Neural progenitor cell (in vitro differentiated cells): ENCODE measurements at regions not wholly inside any gene's neighbourhood (a gene's known extent, or its start where the extent isn't known, plus 50 kb on each side); places are given as distances from the start of the nearest gene placed in this dataset.

Experiments used
- EZH2phosphoT487 ChIP-seq: fragments of 200-600 bp; sonication (generic); IDR thresholded peaks from 2 replicates; pipeline ENCODE4 v1.6.1; 2017; ENCODE audit warnings: antibody characterized with exemption
- TF ChIP-seq, protein P1 (sequence below): fragments of 200-600 bp; sonication (generic); IDR thresholded peaks from 2 replicates; pipeline ENCODE4 v1.5.1; 2017; ENCODE audit warnings: antibody characterized with exemption, mild to moderate bottlenecking

DNA sequence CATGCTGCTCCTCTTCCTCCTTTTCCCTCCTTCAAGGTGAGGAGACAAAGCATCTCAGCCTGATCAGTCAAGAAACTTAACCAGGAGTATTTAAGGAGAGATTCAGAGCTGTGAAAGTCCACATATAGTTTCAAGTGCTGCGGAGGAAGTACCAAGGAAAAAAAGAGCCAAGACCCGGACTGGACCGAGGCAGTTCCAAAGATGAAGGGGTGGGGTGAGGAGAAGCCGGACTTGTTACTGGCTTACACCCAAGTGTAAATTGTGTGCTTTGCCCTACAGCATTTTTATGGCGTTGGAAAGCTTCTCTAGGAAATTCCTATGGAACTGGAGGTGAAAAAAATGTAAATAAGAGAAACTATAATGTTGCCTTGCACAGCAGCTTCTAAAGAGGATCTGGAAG is 263.1 kb downstream of the GRIN2B start:
- TF ChIP-seq, protein P1, sequence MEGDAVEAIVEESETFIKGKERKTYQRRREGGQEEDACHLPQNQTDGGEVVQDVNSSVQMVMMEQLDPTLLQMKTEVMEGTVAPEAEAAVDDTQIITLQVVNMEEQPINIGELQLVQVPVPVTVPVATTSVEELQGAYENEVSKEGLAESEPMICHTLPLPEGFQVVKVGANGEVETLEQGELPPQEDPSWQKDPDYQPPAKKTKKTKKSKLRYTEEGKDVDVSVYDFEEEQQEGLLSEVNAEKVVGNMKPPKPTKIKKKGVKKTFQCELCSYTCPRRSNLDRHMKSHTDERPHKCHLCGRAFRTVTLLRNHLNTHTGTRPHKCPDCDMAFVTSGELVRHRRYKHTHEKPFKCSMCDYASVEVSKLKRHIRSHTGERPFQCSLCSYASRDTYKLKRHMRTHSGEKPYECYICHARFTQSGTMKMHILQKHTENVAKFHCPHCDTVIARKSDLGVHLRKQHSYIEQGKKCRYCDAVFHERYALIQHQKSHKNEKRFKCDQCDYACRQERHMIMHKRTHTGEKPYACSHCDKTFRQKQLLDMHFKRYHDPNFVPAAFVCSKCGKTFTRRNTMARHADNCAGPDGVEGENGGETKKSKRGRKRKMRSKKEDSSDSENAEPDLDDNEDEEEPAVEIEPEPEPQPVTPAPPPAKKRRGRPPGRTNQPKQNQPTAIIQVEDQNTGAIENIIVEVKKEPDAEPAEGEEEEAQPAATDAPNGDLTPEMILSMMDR = no peak
- no peak for TF ChIP-seq EZH2phosphoT487
